Stimulated activated CD8-positive, alpha-beta memory T cell treated with anti-CD3 and anti-CD28 coated beads, Interleukin-4, amount 100 ng/mL, for 24 hours (primary cell): ENCODE measurements at regions not wholly inside any gene's neighbourhood (a gene's known extent, or its start where the extent isn't known, plus 50 kb on each side); places are given as distances from the start of the nearest gene placed in this dataset.
"Not testable (repeated sequence)": the region's sequence is repeated elsewhere in the genome, so short reads cannot be mapped to it uniquely, and the experiment has no call there.

Source experiments
- DNase-seq: peaks from one replicate; pipeline ENCODE4 v3.0.0-alpha.2; 2020; ENCODE audit warnings: low read depth

GRCh38 chr6:2611092-2611491 lies 139.6 kb downstream of the MYLK4 start:
- no peak for DNase-seq

DNA sequence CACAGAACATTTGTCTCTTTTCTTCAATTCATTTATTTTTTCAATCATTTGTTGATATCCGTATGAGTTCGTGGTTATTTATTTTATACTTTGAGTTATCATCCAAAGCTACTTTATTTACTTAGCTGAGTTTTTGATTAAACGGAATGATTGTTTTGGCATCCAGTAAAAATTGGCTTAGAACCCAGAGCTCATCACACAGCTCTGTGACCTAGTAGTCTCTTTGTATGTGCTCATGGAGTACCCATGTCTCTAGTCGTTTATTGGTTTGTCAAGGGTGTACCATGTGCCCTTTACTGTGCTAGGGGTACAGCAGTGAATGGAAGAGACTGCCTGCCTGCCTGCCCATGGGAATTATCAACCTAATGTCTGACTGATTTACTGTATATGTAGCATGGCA lies 142.2 kb downstream of the MYLK4 start:
- no peak for DNase-seq

DNA sequence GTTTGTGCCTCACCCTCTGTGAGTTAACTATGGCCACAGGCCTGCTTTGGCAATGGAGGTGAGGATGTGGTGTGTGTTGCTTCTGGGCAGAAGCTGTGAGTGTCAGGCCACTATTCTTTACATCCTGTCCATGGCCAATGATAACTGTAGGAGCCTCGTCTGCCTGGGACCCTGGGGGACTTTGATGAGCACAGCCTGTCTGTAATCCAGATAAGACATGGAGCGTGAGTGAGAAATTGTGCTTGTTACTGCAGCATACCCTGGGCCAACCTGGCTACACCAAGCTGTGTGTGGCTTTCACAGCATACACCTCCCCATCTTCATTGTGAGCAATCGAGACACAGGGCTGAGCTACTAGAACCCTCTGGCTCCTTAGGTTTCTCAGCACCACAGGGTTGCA lies 150.4 kb downstream of the MYLK4 start:
- no peak for DNase-seq

DNA sequence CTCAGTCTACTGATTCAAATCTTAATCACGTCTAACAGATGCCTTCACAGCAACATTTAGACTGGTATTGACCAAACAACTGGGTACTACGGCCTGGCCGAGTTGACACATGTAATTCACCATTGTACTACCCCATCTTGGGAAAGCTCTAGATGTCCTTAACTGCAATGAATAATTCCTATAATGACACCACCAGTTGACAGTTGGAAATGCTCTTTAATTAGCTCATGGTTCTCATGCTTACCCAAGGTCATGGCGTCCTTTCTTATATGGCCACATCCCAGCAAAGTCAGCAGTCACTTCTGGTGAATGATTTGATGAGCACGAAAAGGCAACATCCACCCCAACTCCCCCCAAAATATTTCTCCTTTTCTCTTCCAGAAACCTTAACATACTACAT lies 150.9 kb downstream of the MYLK4 start:
- DNase-seq = no peak

- DNase-seq = no peak
Observed at GRCh38 chr6:2598867-2599266, 151.9 kb downstream of the MYLK4 start.

DNA sequence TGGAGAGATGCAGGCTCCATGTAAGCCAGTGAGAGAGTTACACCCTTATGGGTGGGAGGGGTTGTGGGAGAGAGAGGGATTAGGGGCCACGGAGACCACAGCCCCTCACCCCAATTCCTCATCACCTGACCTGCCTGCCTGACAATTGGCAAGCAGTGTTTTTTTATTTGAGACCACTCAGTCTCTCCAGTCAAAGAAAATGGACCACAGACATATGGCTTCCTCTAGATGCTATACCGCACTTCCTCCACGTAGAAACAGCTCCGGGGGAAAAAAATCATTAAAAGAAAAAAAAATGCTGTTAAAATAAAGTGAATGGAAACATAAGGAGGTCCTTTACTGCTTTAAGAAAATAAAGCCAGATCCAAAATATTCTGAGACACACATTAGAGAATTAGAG lies 152.7 kb downstream of the MYLK4 start:
- DNase-seq = no peak

DNA sequence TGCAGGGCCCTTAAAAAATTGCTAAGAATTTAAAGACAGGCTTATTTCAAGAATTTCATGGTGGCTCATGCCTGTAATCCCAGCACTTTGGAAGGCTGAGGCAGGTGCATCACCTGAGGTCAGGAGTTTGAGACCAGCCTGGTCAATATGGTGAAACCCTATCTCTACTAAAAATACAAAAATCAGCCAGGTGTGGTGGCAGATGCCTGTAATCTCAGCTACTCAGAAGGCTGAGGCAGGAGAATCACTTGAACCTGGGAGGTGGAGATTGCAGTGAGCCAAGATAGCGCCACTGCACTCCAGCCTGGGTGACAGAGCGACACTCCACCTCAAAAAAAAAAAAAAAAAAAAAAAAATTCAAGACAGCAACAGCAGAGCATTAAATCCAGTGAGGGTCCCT lies 153.3 kb downstream of the MYLK4 start:
- DNase-seq = not testable (repeated sequence)

- no peak for DNase-seq
Observed at GRCh38 chr6:2596222-2596621, 154.5 kb downstream of the MYLK4 start.

GRCh38 chr6:2594868-2595267 lies 155.9 kb downstream of the MYLK4 start:
- DNase-seq = no peak

DNA sequence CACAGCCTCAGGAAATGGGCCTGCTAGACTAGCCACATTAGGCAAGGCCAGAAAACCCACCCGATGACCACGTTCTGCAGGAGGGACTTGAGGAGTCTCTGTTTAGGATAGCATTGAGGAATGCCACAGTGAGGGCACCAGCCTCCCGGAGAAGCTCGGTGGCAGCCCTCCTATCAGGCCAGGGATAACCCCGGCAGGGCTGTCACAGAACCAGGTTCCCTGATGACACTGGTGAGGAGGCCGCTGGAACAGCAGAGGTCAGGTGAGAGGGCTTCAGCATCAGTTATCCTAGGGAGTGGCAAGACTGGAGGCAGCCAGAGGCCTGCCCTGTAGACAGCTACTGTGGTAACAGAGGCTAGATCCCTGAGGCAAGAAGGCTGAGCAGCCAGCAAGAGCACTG lies 157.6 kb downstream of the MYLK4 start:
- DNase-seq = no peak

DNA sequence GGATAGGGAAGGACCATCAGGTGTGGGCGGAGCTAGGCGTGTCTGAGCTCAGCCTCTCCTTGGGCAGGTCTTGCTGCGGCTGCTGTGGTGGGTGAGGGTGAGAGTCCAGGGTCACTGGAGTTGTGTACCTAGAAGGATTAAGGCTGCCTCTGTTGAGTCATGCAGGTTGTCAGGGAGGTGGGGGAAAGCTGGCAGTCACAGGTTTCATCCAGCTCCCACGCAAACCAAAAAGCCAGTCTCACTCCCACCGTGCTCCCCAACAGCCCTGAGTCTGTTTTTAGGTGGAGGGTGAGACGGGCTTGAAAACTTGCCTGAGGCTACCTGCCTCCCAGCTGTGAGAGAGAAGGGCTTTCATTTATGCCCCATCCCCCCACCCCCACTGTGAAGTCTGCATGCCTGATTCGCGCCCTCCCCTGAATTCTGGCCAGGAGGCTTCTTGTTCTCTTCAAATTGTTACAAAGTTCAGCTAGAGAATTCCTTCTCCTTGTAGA lies 161.5 kb downstream of the MYLK4 start:
- DNase-seq = no peak

DNA sequence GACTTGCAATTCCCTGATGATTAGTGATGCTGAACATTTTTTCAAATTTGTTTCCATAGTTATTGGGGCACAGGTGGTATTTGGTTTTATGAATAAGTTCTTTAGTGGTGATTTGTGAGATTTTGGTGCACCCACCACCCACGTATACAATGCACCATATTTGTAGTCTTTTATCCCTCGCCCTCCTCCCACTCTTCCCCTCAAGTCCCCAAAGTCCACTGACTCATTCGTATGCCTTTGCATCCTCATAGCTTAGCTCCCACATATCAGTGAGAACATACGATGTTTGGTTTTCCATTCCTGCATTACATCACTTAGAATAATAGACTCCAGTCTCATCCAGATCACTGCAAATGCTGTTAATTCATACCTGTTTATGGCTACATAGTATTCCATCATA lies 167.3 kb downstream of the MYLK4 start:
- DNase-seq = no peak

DNA sequence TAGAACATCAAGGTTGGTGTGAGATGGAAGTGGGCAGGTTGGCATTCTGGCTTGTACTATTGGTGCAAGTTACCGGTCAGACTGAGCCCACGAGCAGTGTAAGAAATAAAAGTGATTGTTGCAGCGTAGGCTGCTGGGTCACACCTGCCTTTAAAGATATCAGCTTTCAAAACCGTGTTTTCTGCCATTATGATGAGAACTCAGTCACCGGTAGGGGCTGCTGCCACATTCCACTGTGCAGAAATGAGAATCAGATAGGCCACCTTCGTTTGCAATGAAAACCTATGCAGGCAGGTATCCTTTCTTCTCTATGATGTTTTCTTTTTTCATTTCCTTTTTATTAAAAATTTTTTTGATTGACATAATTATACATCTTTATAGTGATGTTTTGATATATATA lies 168.5 kb downstream of the MYLK4 start:
- no peak for DNase-seq

DNA sequence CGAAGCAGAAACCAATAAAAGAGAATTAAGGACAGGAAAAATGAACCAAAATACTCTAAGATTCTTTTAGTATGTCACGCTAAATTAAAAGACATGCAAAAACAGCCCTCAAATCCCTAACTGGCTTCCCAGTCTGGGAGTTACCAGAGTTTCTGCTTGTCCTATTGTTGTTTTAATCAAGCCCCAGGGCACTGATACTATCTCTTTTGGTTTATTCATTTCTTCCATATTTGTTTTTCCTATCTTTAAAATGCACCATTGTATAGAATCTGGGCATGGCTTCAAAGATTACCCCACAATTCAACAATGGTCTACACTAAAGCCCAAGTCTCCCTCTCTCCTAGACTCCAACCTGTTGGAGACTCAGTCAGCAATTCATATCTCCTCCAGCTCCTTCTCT lies 169.1 kb downstream of the MYLK4 start:
- no peak for DNase-seq

DNA sequence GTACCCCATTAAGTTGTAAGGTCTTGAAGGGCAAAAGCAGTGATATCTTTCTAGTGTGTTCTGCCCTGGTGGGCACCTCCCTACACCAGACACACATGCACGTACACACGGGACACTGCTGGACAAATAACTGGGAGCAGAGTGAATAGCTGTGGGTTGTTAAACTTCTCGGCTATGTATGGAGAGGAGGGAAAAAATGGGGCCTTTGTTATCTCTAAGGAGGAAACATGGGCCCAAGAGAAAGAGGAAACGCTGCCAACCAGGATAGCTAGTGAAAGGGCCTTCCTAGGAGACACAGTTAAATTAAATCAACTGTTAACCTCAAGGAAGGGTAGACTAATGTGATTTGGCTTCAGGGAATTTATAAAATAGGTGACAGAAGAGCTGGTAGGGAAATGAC lies 169.7 kb downstream of the MYLK4 start:
- DNase-seq = no peak

DNA sequence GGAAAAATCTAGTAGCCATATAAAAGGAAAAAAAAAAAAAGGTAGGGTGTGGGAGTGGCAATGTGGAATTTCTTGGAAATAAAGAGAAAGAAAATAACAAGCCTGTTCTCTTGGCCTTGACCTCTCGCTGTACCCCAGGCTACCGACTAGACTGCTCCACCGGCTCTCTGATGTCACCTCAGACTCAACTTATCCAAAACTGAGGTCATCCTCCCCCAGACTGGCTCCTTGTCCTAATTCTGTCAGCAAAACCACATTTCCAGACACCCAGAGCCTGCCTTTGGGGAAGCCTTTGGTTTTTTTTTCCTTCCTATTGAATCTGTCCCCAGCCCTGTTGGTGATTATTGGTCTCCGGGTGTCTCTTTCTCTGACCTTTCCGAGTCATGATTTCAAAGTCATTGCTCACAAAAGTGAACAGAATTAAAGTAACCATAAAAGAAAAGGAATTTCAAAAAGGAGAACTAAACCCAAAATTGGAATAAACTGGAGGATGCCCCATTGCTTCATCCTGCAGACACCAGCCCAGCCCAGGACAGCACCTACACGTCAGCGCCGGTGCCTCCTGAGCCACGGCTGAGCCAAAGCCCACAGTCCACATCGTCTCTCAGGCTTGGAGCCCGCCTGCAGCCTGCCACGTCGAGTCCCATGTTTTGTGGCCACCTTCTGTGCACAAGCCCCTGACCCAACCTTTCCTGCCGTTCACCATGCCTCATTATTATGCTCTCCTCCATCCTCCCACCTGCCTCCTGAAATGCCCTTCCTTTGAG lies 170.7 kb downstream of the MYLK4 start:
- DNase-seq = no peak

GRCh38 chr6:2579241-2579761 lies 171.4 kb downstream of the MYLK4 start:
- DNase-seq = no peak

GRCh38 chr6:2578767-2579166 lies 172.0 kb downstream of the MYLK4 start:
- no peak for DNase-seq

- DNase-seq = no peak
Observed at GRCh38 chr6:2576499-2576898, 174.2 kb downstream of the MYLK4 start.

GRCh38 chr6:2575236-2575635 lies 175.5 kb downstream of the MYLK4 start:
- no peak for DNase-seq

GRCh38 chr6:2569420-2569819 lies 181.3 kb downstream of the MYLK4 start:
- DNase-seq = not testable (repeated sequence)

- no peak for DNase-seq
Observed at GRCh38 chr6:2566048-2566447, 184.7 kb downstream of the MYLK4 start.

DNA sequence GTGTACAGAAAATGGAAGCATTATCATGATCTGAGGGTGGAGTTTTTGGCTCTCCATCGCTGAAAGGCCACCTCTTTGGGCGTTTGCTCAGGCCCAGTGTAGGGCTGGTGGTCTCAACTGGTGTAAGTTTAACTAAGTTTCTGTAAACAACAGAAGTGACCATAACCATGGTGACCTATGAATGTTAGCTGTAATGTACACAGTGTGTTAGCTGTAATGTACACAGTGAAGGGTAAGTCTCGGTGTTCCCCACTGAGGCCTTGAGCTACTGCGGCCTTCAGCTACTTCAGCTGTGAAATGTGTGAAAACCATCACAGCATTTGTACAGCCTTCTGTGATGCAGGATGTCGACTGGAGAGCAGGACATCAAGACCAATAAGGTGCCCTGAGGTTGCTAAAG lies 185.2 kb downstream of the MYLK4 start:
- no peak for DNase-seq

DNA sequence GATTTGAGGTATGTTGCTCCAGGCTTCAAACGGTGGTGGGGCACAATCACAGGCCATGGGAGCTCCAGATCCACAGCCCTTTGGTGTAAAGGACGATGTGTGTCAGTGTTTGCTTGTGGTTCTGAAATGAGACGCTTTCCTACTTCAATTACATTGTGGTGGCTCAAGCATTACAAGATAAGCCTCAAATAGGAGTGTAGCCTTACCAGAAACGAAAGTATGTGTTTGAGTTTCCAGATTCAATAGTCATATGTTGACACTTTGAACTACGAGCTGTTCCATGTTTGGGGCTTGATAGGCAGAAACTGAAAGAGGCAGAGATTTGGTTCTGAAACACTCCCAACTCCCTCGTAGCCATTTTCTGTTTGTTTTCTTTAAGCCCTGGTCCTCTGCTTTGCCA lies 187.1 kb downstream of the MYLK4 start:
- no peak for DNase-seq
